ENCODE measurements at regions not wholly inside any gene's neighbourhood (a gene's known extent, or its start where the extent isn't known, plus 50 kb on each side); places are given as distances from the start of the nearest gene placed in this dataset.

DNA sequence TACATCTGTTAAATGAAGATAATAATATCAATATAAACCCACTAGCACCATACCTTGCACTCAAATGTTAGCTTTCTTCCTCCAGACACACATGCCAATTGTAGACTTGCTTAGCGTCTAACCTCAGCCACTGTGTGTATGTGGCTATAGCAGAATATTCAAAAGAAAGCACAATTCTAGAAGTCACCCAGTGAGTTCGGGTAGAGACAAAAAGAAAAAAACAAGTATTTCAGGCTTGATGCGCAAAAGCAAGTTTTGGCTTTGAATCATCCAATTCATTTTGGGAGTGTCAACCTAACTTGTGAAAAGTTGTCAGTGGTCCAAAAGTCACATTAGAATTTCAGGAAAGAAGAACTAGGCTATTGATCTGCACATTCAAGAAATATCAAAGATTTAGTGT lies 167.4 kb downstream of the PRELID2 start:
- TF ChIP-seq NFATC3 (IDR thresholded peaks at IDR 0.05) (no peak), NR3C1 (CRISPR knock-in tag; IDR thresholded peaks at IDR 0.05) (no peak), BCL6 (CRISPR knock-in tag; IDR thresholded peaks at IDR 0.05) (no peak), ZNF589 (CRISPR knock-in tag; IDR thresholded peaks at IDR 0.05; ENCODE audit: low read depth) (no peak), TAF1 (IDR thresholded peaks at IDR 0.05; ENCODE audit: control insufficient read depth, extremely low read depth, insufficient read depth, low read length, severe bottlenecking) (no peak), ATF1 (CRISPR knock-in tag; IDR thresholded peaks at IDR 0.05) (no peak), ATF1 (tag; IDR thresholded peaks at IDR 0.05) (no peak), SIN3A (IDR thresholded peaks at IDR 0.05; ENCODE audit: borderline replicate concordance in 2 of 2, control insufficient read depth in 1 of 2, low read depth in 2 of 2, low read length in 2 of 2) (no peak), BRD4 (IDR thresholded peaks at IDR 0.05) (no peak)
- TF ChIP-seq, protein P1, sequence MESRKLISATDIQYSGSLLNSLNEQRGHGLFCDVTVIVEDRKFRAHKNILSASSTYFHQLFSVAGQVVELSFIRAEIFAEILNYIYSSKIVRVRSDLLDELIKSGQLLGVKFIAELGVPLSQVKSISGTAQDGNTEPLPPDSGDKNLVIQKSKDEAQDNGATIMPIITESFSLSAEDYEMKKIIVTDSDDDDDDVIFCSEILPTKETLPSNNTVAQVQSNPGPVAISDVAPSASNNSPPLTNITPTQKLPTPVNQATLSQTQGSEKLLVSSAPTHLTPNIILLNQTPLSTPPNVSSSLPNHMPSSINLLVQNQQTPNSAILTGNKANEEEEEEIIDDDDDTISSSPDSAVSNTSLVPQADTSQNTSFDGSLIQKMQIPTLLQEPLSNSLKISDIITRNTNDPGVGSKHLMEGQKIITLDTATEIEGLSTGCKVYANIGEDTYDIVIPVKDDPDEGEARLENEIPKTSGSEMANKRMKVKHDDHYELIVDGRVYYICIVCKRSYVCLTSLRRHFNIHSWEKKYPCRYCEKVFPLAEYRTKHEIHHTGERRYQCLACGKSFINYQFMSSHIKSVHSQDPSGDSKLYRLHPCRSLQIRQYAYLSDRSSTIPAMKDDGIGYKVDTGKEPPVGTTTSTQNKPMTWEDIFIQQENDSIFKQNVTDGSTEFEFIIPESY (CRISPR knock-in tag; IDR thresholded peaks at IDR 0.05): no peak

Data from K562 (cell line).